HEK293T (cell line): ENCODE measurements at regions not wholly inside any gene's neighbourhood (a gene's known extent, or its start where the extent isn't known, plus 50 kb on each side); places are given as distances from the start of the nearest gene placed in this dataset.

ENCODE experiments used
- CTCF ChIA-PET: fragments of 350-600 bp; formaldehyde crosslinking; extraction: SDS; loops from one replicate; lab custom pipeline; 2021; ENCODE audit warnings: antibody characterized with exemption, inconsistent platforms; lab: Yijun Ruan, JAX
- POLR2A ChIA-PET: fragments of 350-600 bp; formaldehyde crosslinking; extraction: SDS; loops from one replicate; lab custom pipeline; 2020; ENCODE audit warnings: antibody characterized with exemption, inconsistent platforms; lab: Yijun Ruan, JAX
- DNase-seq: peaks from one replicate; pipeline ENCODE4 v3.0.0; 2012; ENCODE audit warnings: mixed read lengths; ENCODE audit errors: extremely low spot score
- ARNT ChIP-seq: fragments of 450-650 bp; IDR thresholded peaks from 2 replicates; pipeline ENCODE4 v1.6.1; 2017; ENCODE audit warnings: mild to moderate bottlenecking
- BHLHE40 ChIP-seq: fragments of 450-650 bp; IDR thresholded peaks from 2 replicates; pipeline ENCODE4 v1.6.1; 2016; ENCODE audit warnings: mild to moderate bottlenecking, moderate library complexity, borderline replicate concordance
- CTBP1 ChIP-seq: fragments of 450-650 bp; IDR thresholded peaks from 2 replicates; pipeline ENCODE4 v1.6.1; 2016; ENCODE audit warnings: borderline replicate concordance
- ELF4 ChIP-seq: fragments of 450-650 bp; IDR thresholded peaks from 2 replicates; pipeline ENCODE4 v1.6.1; 2017; ENCODE audit warnings: antibody characterized with exemption
- FOXA1 ChIP-seq: fragments of 450-650 bp; IDR thresholded peaks from 2 replicates; pipeline ENCODE4 v1.6.1; 2016; ENCODE audit warnings: mild to moderate bottlenecking
- FOXK2 ChIP-seq: fragments of 450-650 bp; IDR thresholded peaks from 2 replicates; pipeline ENCODE4 v1.6.1; 2016; ENCODE audit warnings: mild to moderate bottlenecking
- FOXM1 ChIP-seq: fragments of 450-650 bp; IDR thresholded peaks from 2 replicates; pipeline ENCODE4 v1.6.1; 2017; ENCODE audit warnings: mild to moderate bottlenecking, borderline replicate concordance
- HDGF ChIP-seq: fragments of 450-650 bp; IDR thresholded peaks from 2 replicates; pipeline ENCODE4 v1.6.1; 2017; ENCODE audit warnings: antibody characterized with exemption, borderline replicate concordance
- L3MBTL2 ChIP-seq: fragments of 450-650 bp; conservative IDR thresholded peaks from 2 replicates; pipeline ENCODE4 v1.6.1; 2016; ENCODE audit warnings: mild to moderate bottlenecking
- LEF1 ChIP-seq: fragments of 450-650 bp; IDR thresholded peaks from 2 replicates; pipeline ENCODE4 v1.6.1; 2017; ENCODE audit warnings: mild to moderate bottlenecking, borderline replicate concordance
- NFRKB ChIP-seq: fragments of 450-650 bp; IDR thresholded peaks from 2 replicates; pipeline ENCODE4 v1.6.1; 2016; ENCODE audit warnings: mild to moderate bottlenecking, moderate library complexity
- SP1 ChIP-seq: fragments of 450-650 bp; IDR thresholded peaks from 2 replicates; pipeline ENCODE4 v1.6.1; 2017
- SUZ12 ChIP-seq: fragments of 450-650 bp; IDR thresholded peaks from 2 replicates; pipeline ENCODE4 v1.6.1; 2016; ENCODE audit warnings: mild to moderate bottlenecking
- TARDBP ChIP-seq: fragments of 450-650 bp; IDR thresholded peaks from 2 replicates; pipeline ENCODE4 v1.6.1; 2016
- ZNF384 ChIP-seq: fragments of 450-650 bp; IDR thresholded peaks from 2 replicates; pipeline ENCODE4 v1.6.1; 2016
- TF ChIP-seq, protein P1 (sequence below): fragments of 450-650 bp; IDR thresholded peaks from 2 replicates; pipeline ENCODE4 v1.6.1; 2016

DNA sequence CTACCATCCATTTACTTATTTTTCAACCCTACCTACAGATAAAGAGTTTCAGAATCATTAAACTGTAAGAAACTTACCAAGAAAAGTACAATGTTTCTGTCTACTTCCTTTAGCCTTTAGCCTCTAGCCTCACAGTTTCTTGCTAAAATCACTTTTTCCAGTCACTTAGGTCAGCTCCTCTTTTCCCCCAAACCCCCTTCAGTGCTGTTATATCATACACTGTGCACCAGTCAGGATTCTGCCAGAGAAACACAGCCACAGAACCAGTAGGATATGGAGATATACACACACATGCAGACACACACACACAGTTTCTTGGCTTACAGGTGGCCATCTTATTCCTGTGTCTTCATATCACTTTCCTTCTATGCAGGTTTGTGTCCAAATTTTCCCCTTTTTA lies 139.9 kb upstream of the LIPC start:
- TF ChIP-seq TARDBP, result no peak
- no peak for TF ChIP-seq ZNF384
- no peak for TF ChIP-seq SP1
- TF ChIP-seq ELF4, result no peak
- TF ChIP-seq LEF1, result no peak
- TF ChIP-seq FOXM1, result no peak
- no peak for TF ChIP-seq BHLHE40
- TF ChIP-seq CTBP1, result no peak
- TF ChIP-seq, protein P1, sequence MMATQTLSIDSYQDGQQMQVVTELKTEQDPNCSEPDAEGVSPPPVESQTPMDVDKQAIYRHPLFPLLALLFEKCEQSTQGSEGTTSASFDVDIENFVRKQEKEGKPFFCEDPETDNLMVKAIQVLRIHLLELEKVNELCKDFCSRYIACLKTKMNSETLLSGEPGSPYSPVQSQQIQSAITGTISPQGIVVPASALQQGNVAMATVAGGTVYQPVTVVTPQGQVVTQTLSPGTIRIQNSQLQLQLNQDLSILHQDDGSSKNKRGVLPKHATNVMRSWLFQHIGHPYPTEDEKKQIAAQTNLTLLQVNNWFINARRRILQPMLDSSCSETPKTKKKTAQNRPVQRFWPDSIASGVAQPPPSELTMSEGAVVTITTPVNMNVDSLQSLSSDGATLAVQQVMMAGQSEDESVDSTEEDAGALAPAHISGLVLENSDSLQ, result no peak
- TF ChIP-seq NFRKB, result no peak
- no peak for TF ChIP-seq L3MBTL2
- TF ChIP-seq ARNT, result no peak
- DNase-seq, result no peak
- ChIA-PET CTCF (no interaction called here), POLR2A (no interaction called here)

DNA sequence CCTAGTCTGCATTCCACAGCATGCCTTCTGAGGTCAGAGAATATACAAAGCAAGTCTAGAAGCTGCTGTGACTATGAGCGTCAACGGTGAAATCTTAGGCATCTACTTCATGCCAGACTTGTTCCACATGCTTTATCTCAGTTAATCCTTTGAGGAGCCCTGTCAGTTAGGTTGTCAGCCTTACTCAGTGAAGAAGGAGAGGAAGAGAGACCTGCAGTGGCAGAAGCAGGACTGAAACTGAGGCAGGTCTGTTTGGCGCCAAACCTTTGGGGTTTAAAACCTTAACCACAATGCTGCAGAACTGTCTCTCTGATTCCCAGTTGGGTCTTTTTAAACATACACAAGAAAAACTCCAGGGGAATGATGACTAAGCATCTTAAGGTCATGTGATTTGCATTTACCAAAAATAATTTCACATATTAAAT lies 139.0 kb upstream of the LIPC start:
- ChIA-PET CTCF (interaction anchor here (0.7 kb wide), 1 partner anchor 463 kb away, joined by 3 read pairs; no protein-coding TSS in a partner anchor), POLR2A (no interaction called here)
- DNase-seq, result no peak
- TF ChIP-seq TARDBP (no peak), ELF4 (no peak)

DNA sequence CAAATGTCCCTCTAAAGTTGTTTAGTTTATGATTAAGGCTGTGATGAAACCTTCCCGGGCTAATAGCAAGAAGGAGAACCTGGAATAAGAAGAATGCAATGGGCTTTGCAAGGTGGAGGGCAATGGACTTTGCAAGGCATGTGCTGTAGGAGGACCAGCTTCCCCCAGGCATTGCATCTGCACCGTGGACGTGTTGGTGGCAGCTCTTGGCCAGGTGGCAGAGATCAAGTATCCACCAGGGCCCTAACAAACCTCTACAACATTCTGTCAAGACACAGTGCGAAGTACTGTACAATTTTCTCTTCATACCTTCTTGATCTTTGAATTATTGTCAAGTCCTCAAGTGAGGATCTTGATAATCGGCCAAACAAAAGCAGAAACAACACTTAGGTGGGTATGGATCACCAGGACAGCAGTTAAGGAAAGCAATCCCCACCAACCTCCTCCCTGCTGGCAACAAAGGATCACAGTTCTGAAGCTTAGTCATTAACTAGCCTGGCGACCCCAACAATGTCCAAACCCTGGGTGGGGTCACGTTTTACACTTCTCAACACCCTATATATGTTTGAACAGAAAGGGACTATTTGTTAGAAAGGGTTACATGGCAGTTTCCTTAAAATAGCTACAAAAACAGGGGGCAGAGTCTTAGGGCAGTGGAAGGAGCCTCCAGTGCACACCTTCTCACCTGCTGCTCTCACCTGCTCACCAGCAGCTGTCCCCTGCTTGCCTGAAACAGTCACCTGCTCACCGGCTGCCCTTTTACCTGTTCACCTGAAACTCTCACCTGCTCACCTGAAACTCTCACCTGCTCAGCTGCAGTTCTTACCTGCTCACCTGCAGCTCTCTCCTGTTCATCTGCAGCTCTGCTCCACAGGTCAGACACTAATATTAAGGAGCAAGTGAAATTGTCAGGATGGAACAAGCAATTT lies 137.9 kb upstream of the LIPC start:
- ChIA-PET CTCF (interaction anchor here (0.7 kb wide), 1 partner anchor 462 kb away, joined by 3 read pairs; no protein-coding TSS in a partner anchor), POLR2A (no interaction called here)
- TF ChIP-seq BHLHE40 (no peak), NFRKB (no peak), SP1 (no peak), L3MBTL2 (no peak), FOXA1 (no peak), SUZ12 (no peak), FOXM1 (no peak), HDGF (no peak), ELF4 (no peak), FOXK2 (no peak), CTBP1 (no peak), ARNT (no peak), TARDBP (no peak), LEF1 (no peak), ZNF384 (no peak)
- TF ChIP-seq, protein P1, result no peak
- no peak for DNase-seq

DNA sequence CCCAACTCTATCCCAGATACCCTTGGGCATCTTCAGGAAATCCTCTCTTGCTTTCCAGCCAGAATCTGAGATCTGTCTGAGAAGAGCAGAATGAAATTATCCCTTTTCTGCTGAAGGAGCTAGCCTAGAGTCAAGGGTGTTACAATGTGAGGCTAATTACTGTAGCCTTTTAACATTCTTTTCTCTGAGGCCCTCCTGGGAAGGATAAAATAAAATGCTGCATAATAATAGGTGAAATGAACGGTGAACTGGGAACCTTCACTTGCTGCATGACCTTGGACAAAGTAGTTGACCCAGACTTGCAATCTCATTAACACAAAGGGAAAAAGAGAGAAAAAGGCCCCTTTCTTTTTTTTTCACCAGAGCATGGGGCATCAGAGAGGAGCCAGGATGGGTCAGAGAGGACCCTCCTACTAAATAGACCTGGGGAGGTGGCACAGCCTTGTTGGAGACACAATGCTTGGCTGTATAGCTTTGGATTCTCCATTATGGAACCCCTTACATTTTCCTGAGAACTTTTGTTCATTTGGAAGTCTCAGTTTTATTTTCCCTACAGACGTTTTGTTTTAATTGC lies 137.0 kb upstream of the LIPC start:
- TF ChIP-seq TARDBP, result no peak
- TF ChIP-seq FOXM1, result no peak
- TF ChIP-seq FOXK2, result no peak
- TF ChIP-seq ELF4, result no peak
- TF ChIP-seq BHLHE40, result no peak
- no peak for TF ChIP-seq LEF1
- TF ChIP-seq HDGF, result no peak
- TF ChIP-seq SP1, result no peak
- TF ChIP-seq ZNF384, result no peak
- CTCF ChIA-PET, result no interaction called here
- no peak for DNase-seq
- POLR2A ChIA-PET, result no interaction called here

DNA sequence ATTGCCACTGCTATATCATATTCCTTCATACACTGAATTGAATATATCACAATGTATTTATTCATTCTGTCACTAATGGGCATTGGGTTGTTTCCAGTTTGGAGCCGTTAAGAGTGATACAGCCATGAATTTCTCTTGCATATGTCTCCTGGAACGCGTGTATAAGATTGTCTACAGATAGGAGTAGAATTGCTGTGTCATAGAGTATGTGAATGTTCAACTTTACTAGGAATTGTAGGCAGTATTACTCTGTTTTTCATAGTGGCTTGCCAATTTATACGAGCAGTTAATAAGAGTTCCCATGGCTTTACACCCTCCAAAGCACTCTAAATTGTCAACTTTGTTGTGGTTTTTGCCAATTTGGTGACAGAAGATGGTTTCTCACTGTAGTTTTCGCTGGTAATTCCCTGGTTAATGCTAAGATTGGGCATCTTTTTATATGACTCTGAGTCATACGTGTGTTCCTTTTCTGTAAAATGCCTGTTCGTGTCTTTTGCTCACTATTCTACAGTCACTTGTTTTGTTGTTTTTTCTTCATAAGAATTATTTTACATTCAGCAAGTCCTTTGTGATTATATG lies 136.1 kb upstream of the LIPC start:
- DNase-seq, result no peak
- ChIA-PET POLR2A (no interaction called here), CTCF (no interaction called here)
- TF ChIP-seq FOXM1 (no peak), CTBP1 (no peak), LEF1 (no peak)

DNA sequence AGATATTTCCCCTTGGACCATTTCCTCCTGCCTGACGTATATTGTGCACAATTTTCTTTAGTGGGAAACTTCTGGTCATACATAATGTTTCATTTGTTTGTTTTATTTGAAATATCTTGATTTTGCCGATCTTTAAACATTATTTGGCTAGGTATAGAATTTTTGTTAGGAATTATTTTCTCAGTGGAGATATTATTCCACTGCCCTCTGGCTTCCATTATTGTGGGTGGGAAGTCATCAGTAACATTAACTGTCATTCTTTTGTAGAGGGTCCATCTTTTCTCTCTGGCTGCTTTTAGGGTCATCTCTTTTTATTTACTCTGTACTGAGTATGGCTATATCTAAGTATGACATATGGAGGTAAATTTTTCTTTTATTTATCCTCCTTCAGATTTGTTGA lies 135.5 kb upstream of the LIPC start:
- ChIA-PET CTCF (no interaction called here), POLR2A (no interaction called here)
- no peak for DNase-seq
- no peak for TF ChIP-seq L3MBTL2
- TF ChIP-seq HDGF, result no peak
- no peak for TF ChIP-seq FOXA1
- no peak for TF ChIP-seq SUZ12
- TF ChIP-seq, protein P1, result no peak
- TF ChIP-seq ELF4, result no peak
- no peak for TF ChIP-seq LEF1
- TF ChIP-seq TARDBP, result no peak
- TF ChIP-seq ZNF384, result no peak
- TF ChIP-seq ARNT, result no peak
- no peak for TF ChIP-seq BHLHE40
- no peak for TF ChIP-seq SP1
- no peak for TF ChIP-seq CTBP1
- no peak for TF ChIP-seq FOXM1
- no peak for TF ChIP-seq NFRKB
- no peak for TF ChIP-seq FOXK2
